Suprapubic skin (tissue), 3 donors: ENCODE measurements at regions not wholly inside any gene's neighbourhood (a gene's known extent, or its start where the extent isn't known, plus 50 kb on each side); places are given as distances from the start of the nearest gene placed in this dataset.
"Not testable (repeated sequence)": the region's sequence is repeated elsewhere in the genome, so short reads cannot be mapped to it uniquely, and the experiment has no call there.

Source experiments
- POLR2AphosphoS5 ChIP-seq, 3 donors: sonication (generic); formaldehyde crosslinking; IDR thresholded peaks; one replicate each; pipeline ENCODE4 v1.6.1; 2017; ENCODE audit warnings: antibody characterized with exemption in 3 of 3
- TF ChIP-seq, protein P1 (sequence below), 2 donors: fragments of 200-600 bp in 1 of 2; fragments of 450-650 bp in 1 of 2; sonication (generic) in 1 of 2; IDR thresholded peaks; one replicate each; pipeline ENCODE4 v1.5.1; 2016 to 2019; ENCODE audit warnings: antibody characterized with exemption in 2 of 2, mild to moderate bottlenecking in 1 of 2, moderate library complexity in 1 of 2

DNA sequence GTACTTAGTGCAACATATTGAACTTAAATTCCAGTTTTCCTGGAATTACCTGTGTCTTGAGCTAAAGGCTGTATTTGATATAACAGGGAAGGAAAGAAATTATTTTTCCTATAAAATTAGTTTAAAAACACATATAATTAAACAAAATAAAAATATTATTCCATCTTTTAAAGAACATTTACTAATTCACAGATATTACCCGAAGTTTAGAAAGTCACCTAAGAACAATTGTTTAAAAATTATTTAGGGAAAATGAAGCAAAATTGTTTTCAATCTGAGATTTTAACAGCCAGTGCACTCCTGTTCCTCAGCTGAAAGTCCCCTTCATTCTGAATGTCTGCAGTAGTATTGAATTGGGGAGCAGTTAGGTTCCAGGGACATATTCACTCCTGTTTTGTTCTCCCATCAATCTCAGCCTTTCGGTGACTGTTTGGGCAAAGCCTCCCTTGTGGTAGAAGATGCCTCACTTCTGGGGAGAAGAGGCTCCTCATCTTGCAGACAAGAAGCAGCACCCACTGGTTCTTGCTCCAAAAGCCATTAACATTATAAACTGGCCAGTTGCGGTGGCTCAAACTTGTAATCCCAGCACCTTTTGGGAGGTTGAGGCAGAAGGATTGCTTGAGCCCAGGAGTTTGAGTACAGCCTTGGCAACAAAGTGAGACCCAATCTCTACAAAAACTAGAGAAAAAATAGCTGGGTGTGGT, 1516.4 kb upstream of the TPTE start:
- not testable (repeated sequence) for TF ChIP-seq POLR2AphosphoS5 (IDR thresholded peaks at IDR 0.05)
- TF ChIP-seq, protein P1, sequence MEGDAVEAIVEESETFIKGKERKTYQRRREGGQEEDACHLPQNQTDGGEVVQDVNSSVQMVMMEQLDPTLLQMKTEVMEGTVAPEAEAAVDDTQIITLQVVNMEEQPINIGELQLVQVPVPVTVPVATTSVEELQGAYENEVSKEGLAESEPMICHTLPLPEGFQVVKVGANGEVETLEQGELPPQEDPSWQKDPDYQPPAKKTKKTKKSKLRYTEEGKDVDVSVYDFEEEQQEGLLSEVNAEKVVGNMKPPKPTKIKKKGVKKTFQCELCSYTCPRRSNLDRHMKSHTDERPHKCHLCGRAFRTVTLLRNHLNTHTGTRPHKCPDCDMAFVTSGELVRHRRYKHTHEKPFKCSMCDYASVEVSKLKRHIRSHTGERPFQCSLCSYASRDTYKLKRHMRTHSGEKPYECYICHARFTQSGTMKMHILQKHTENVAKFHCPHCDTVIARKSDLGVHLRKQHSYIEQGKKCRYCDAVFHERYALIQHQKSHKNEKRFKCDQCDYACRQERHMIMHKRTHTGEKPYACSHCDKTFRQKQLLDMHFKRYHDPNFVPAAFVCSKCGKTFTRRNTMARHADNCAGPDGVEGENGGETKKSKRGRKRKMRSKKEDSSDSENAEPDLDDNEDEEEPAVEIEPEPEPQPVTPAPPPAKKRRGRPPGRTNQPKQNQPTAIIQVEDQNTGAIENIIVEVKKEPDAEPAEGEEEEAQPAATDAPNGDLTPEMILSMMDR (IDR thresholded peaks at IDR 0.05): not testable (repeated sequence)
